LNCAP (cell line): ENCODE measurements at regions not wholly inside any gene's neighbourhood (a gene's known extent, or its start where the extent isn't known, plus 50 kb on each side); places are given as distances from the start of the nearest gene placed in this dataset.

ENCODE experiments used
- CTCF ChIP-seq: fragments of 450-650 bp; IDR thresholded peaks from 2 replicates; pipeline ENCODE4 v1.5.1; 2017; ENCODE audit warnings: mild to moderate bottlenecking

GRCh38 chr13:72647422-72647821 is 80.0 kb downstream of the MZT1 start:
- TF ChIP-seq CTCF = no peak

GRCh38 chr13:72645521-72645920 is 81.9 kb downstream of the MZT1 start:
- no peak for TF ChIP-seq CTCF

- TF ChIP-seq CTCF = peak; percentile 37; the same call in 1 of the 2 replicates
Measured at GRCh38 chr13:72643311-72643989, 84.0 kb downstream of the MZT1 start.

- TF ChIP-seq CTCF = no peak
Measured at GRCh38 chr13:72639377-72639776, 88.1 kb downstream of the MZT1 start.

- TF ChIP-seq CTCF = no peak
Measured at GRCh38 chr13:72638059-72638815, 89.2 kb downstream of the MZT1 start.

- TF ChIP-seq CTCF = no peak
Measured at GRCh38 chr13:72637561-72637960, 89.9 kb downstream of the MZT1 start.

GRCh38 chr13:72634859-72635258 is 92.6 kb downstream of the MZT1 start:
- TF ChIP-seq CTCF = no peak
